HAP-1 (cell line): ENCODE measurements at regions not wholly inside any gene's neighbourhood (a gene's known extent, or its start where the extent isn't known, plus 50 kb on each side); places are given as distances from the start of the nearest gene placed in this dataset.
"Not testable (repeated sequence)": the region's sequence is repeated elsewhere in the genome, so short reads cannot be mapped to it uniquely, and the experiment has no call there.

Experiments used
- DNase-seq, 2 experiments: peaks; one replicate each; pipeline ENCODE4 v3.0.0-alpha.2; 2016 to 2020; ENCODE audit warnings: low spot score in 2 of 2
- H3K27me3 ChIP-seq: fragments of 250-450 bp; sonication (Bioruptor Pico); 2 replicates; pipeline ENCODE4 v1.5.1; 2020; ENCODE audit warnings: low read depth, mild to moderate bottlenecking, moderate library complexity
- H3K36me3 ChIP-seq: fragments of 250-450 bp; sonication (Bioruptor Pico); replicated peaks from 2 replicates; pipeline ENCODE4 v1.5.1; 2020; ENCODE audit warnings: mild to moderate bottlenecking
- H3K4me1 ChIP-seq: fragments of 250-450 bp; sonication (Bioruptor Pico); 2 replicates; pipeline ENCODE4 v1.5.1; 2020; ENCODE audit warnings: mild to moderate bottlenecking
- H3K4me3 ChIP-seq: fragments of 250-450 bp; sonication (Bioruptor Pico); 2 replicates; pipeline ENCODE4 v1.5.1; 2020; ENCODE audit warnings: mild to moderate bottlenecking, moderate library complexity
- H3K9me3 ChIP-seq: fragments of 250-450 bp; sonication (Bioruptor Pico); 2 replicates; pipeline ENCODE4 v1.5.1; 2020; ENCODE audit warnings: mild to moderate bottlenecking, moderate library complexity
- in situ Hi-C: fragments of 300-500 bp; cut with MboI; formaldehyde crosslinking; loops from 3 replicates; pipeline ENCODE4 v1.14.3; 2020; ENCODE audit warnings: low sequenced_read_pairs, inconsistent platforms, mixed read lengths

DNA sequence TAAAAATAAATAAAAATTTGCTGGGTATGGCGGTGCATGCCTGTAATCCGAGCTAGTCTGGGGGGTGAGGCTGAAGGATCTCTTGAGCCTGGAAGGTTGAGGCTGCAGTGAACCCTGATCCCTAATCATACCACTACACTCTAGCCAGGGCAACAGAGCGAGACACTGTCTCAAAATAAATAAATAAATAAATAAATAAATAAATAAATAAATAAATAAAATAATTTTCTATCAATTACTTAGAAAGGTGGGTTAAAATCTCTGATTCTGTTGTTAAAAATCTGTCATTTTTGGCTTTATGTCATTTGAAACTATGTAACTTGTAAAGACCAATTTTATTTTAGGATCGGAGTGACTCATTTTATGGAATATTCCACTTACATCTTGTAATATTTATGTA, 958.6 kb downstream of the NXPH1 start:
- in situ Hi-C loops: no loop called here
- Histone ChIP-seq H3K27me3 (no peaks in the 10 kb centered on the region), H3K4me3 (no peak overlapping the region), H3K4me1 (no peaks in the 10 kb centered on the region), H3K9me3 (no peaks in the 10 kb centered on the region), H3K36me3 (no peaks in the 10 kb centered on the region)
- DNase-seq: no peak

- H3K36me3 ChIP-seq, in situ Hi-C loops, H3K9me3 ChIP-seq, DNase-seq, H3K4me3 ChIP-seq, H3K27me3 ChIP-seq, H3K4me1 ChIP-seq: not testable (repeated sequence)
Measured at GRCh38 chr7:9404386-9404785, 971.0 kb downstream of the NXPH1 start.

- Histone ChIP-seq H3K27me3 (no peaks in the 10 kb centered on the region), H3K4me3 (no peak overlapping the region), H3K4me1 (no peaks in the 10 kb centered on the region), H3K9me3 (no peaks in the 10 kb centered on the region), H3K36me3 (no peaks in the 10 kb centered on the region)
- DNase-seq: no peak
- in situ Hi-C loops: no loop called here
Measured at GRCh38 chr7:9407816-9408215, 974.4 kb downstream of the NXPH1 start.

DNA sequence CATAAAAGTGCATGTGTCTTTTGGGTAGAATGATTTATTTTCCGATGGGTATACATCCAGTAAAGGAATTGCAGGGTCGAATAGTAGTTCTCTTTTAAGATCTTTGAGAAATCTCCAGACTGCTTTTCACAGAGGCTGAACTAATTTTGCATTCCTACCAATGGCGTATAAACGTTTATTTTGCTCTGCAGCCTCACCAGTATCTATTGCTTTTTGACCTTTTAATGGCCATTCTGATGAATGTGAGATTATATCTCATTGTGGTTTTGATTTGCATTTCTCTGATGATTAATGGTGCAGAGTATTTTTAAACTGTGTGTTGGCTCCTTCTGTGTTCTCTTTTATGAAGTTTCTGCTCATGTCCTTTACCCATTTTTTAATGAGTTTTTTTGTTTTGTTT, 1020.1 kb downstream of the NXPH1 start:
- no peak for DNase-seq
- Histone ChIP-seq H3K4me3 (no peak overlapping the region), H3K36me3 (no peaks in the 10 kb centered on the region), H3K27me3 (no peaks in the 10 kb centered on the region), H3K9me3 (no peaks in the 10 kb centered on the region), H3K4me1 (no peaks in the 10 kb centered on the region)
- in situ Hi-C loops: no loop called here

DNA sequence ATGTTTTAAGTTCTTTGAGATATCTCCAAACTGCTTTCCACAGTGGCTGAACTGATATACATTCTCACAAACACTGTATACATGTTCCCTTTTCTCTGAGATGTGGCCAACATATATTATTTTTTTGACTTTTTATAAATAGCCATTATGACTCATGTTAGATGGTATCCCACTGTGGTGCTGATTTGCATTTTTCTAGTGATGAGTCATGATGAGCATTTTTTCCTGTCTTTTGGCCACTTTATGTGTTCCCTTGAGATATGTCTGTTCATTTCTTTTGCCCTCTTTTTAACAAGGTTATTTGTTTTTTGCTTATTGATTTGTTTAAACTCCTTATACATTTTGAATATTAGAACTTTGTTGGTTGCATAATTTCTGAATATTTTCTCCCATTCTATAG, 1055.1 kb downstream of the NXPH1 start:
- in situ Hi-C loops: no loop called here
- no peaks in the 10 kb centered on the region; the same call in 1 of the 2 replicates for H3K4me1 ChIP-seq
- no peaks in the 10 kb centered on the region for H3K9me3 ChIP-seq
- no peak for DNase-seq
- no peaks in the 10 kb centered on the region for H3K27me3 ChIP-seq
- no peak overlapping the region for H3K4me3 ChIP-seq
- no peaks in the 10 kb centered on the region for H3K36me3 ChIP-seq

DNA sequence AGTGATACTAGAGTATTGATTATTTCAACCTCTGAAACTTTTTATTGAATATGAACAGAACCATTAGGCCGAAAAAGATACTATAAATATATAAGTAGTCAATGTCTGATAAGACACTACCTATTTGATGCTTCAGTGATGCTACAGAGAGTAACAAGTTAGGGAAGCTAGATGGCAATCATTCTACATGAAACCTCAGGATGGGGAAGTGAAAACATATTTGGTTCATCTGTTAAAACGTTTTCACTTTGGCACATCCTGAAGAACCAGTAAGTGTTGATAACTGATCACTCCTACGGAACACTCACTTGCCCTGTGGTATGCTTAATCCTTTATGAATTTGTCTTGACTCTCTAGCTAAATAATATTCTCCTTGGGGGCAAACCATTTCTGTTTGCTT, 1064.9 kb downstream of the NXPH1 start:
- no peak for DNase-seq
- Histone ChIP-seq H3K4me3 (no peak overlapping the region), H3K36me3 (no peaks in the 10 kb centered on the region), H3K4me1 (peaks cover 4% of the 10 kb centered on the region), H3K27me3 (no peaks in the 10 kb centered on the region), H3K9me3 (no peaks in the 10 kb centered on the region)
- in situ Hi-C loops: no loop called here

DNA sequence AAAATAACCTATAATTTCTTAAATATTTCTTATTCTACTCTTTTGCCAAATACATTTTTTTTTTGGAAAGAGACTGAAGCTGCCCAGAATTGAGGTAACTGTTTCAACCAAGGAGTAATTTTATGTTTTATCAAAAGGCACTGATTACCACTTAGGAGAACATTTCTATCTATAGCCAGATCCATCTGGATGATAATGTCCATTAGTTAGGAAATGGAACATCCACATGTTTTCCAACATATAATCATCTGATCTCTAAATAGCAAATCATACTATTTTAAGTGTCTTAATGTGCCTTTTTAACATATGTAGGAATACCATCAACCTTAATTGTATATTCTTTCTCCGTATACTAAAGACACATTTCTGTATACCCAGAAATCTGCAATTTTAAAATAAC, 1068.9 kb downstream of the NXPH1 start:
- Histone ChIP-seq H3K36me3 (no peaks in the 10 kb centered on the region), H3K27me3 (no peaks in the 10 kb centered on the region), H3K4me1 (no peaks in the 10 kb centered on the region), H3K9me3 (no peaks in the 10 kb centered on the region), H3K4me3 (no peak overlapping the region)
- DNase-seq: no peak
- in situ Hi-C loops: no loop called here

DNA sequence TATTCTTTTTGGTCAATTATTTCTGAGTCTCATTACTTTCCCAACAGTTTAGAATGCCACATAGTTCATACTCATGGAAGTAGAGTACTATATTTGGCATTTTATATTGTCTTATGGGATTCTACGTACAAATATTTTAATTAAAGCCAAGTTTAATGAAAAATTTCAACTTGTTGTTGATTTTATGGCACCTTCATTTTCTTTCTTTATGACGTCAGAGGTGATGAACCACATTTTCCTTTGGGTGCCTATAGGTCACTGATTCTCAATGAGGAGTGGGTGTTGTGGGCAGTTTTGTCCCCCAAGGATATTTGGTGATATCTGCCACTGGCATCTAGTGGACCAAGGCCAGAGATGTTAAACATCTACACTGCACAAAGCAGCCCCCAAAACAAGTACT, 1071.3 kb downstream of the NXPH1 start:
- in situ Hi-C loops: no loop called here
- H3K36me3 ChIP-seq: no peaks in the 10 kb centered on the region
- no peaks in the 10 kb centered on the region for H3K9me3 ChIP-seq
- DNase-seq: no peak
- H3K4me1 ChIP-seq: no peaks in the 10 kb centered on the region
- no peak overlapping the region for H3K4me3 ChIP-seq
- H3K27me3 ChIP-seq: no peaks in the 10 kb centered on the region

DNA sequence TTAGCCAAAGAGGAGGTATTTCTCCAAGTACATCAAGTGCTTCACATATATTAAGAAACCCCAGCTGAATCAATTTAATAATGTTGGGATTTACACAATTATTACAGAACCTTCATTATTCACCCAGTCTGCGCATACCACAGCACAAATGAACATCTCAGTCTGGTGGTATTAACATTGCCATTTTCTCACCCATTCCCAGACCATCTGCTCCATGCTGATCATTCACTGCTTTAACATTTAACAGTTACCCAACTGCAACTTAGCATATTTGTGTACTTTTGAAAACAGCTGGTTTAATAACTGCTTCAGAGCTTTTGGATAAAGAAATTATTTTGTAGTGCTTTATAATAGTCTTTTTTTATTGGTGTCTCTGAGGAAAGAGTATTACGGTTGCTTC, 1072.1 kb downstream of the NXPH1 start:
- Histone ChIP-seq H3K9me3 (no peaks in the 10 kb centered on the region), H3K36me3 (no peaks in the 10 kb centered on the region), H3K4me1 (no peaks in the 10 kb centered on the region)

DNA sequence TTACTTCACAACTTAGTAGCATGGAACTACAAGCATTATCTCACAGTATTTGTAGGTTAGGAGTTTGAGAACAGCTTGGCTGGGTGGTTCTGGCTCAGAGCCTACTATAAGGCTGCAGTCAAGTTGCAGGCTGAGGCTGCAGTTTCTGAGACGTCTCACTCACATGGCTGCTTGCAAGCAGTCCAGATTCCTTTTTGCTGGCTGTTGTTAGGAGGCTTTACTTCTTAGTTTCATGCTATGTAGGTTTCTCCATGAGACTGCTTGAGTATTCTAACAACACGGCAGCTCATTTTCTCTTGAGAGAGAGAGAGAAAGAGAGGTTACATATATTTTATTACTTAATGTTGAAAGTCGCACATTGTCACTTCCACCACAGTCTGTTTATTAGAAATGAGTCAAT, 1073.9 kb downstream of the NXPH1 start:
- DNase-seq: no peak
- Histone ChIP-seq H3K4me3 (no peak overlapping the region), H3K27me3 (no peaks in the 10 kb centered on the region), H3K9me3 (no peaks in the 10 kb centered on the region), H3K4me1 (no peaks in the 10 kb centered on the region), H3K36me3 (no peaks in the 10 kb centered on the region)
- in situ Hi-C loops: no loop called here

More for the DNA sequence above, 1072.1 kb downstream of the NXPH1 start:
- no peak for DNase-seq
- in situ Hi-C loops: no loop called here
- H3K4me3 ChIP-seq: no peak overlapping the region
- no peaks in the 10 kb centered on the region for H3K27me3 ChIP-seq

GRCh38 chr7:9516662-9517061, 1083.3 kb downstream of the NXPH1 start:
- Histone ChIP-seq H3K36me3 (no peaks in the 10 kb centered on the region), H3K9me3 (no peaks in the 10 kb centered on the region), H3K4me3 (no peak overlapping the region), H3K27me3 (no peaks in the 10 kb centered on the region), H3K4me1 (peaks cover 3% of the 10 kb centered on the region)
- in situ Hi-C loops: no loop called here
- DNase-seq: no peak

GRCh38 chr7:9523579-9523978, 1090.2 kb downstream of the NXPH1 start:
- in situ Hi-C loops: no loop called here
- Histone ChIP-seq H3K4me1 (no peaks in the 10 kb centered on the region), H3K4me3 (no peak overlapping the region), H3K27me3 (no peaks in the 10 kb centered on the region), H3K36me3 (no peaks in the 10 kb centered on the region), H3K9me3 (no peaks in the 10 kb centered on the region)
- DNase-seq: no peak

DNA sequence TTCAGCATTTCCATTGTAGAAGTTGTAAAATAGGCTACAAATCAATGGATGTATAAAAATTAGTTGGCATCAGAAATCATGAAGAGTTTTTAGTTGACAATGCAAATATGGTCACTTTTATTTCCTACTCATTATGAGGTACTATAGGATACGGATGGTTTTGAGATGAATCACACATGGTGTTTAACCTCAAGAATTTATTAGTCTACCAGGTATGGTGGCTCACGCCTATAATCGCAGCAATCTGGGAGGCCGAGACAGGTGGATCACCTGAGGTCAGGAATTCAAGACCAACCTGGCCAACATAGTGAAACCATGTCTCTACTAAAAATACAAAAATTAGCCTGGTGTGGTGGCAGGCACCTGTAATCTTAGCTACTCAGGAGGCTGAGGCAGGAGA, 1119.0 kb downstream of the NXPH1 start:
- in situ Hi-C loops, H3K4me1 ChIP-seq, DNase-seq: not testable (repeated sequence)

GRCh38 chr7:9557853-9558252, 1124.4 kb downstream of the NXPH1 start:
- H3K36me3 ChIP-seq: no peaks in the 10 kb centered on the region
- no peaks in the 10 kb centered on the region for H3K4me1 ChIP-seq
- H3K27me3 ChIP-seq: no peaks in the 10 kb centered on the region
- H3K4me3 ChIP-seq: no peak overlapping the region
- in situ Hi-C loops: no loop called here
- DNase-seq: no peak
- H3K9me3 ChIP-seq: no peaks in the 10 kb centered on the region

More for the DNA sequence above, 1119.0 kb downstream of the NXPH1 start:
- not testable (repeated sequence) for H3K36me3 ChIP-seq, H3K9me3 ChIP-seq, H3K27me3 ChIP-seq, H3K4me3 ChIP-seq

DNA sequence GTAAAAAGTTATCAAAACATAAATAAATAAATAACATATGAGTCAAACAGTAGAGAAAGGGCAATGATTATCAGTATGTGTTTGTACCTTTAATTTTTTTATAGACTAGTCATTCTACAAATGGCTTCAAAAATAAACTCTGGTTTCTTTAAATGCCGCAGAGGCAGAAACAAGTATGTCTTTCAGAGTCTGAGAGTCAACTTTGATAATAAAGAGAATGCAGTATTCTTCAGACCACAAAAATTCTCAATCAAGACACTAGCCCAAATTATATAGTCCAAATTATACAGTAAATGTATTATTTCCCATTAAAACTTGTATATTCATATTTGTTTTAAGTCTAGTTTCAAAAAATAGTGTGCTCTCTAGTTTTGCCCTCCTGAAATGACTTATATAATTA, 1142.3 kb downstream of the NXPH1 start:
- Histone ChIP-seq H3K27me3 (no peaks in the 10 kb centered on the region), H3K4me1 (peaks cover 16% of the 10 kb centered on the region), H3K36me3 (no peaks in the 10 kb centered on the region), H3K4me3 (no peak overlapping the region), H3K9me3 (no peaks in the 10 kb centered on the region)
- in situ Hi-C loops: no loop called here
- DNase-seq: no peak
